ENCODE measurements at regions not wholly inside any gene's neighbourhood (a gene's known extent, or its start where the extent isn't known, plus 50 kb on each side); places are given as distances from the start of the nearest gene placed in this dataset.

DNA sequence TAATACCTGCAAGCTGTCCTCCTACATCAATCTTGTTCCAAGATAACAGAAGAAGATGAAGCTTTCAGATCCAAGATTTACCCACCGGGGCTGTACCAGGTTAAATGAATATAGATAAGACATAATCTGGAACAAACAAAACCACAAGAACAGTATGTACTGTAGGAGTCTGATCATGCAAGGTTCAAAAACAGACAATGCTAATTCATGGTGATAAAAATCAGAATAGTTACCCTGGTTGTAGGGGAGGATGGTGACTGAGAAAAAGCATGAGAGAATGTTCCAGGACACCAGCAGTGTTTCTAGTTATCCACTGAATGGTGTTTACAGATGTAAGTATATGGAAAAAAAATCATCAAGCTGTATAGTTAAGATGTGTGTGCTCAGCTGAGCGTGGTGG lies 211.6 kb upstream of the TBL1X start:
- no peaks in the 10 kb centered on the region for H3K27me3 ChIP-seq
- no peaks in the 10 kb centered on the region for H3K9me3 ChIP-seq (replicated peaks in 1 of 3)
- no peaks in the 10 kb centered on the region for H3K36me3 ChIP-seq (replicated peaks in 1 of 2)
- TF ChIP-seq, protein P1, sequence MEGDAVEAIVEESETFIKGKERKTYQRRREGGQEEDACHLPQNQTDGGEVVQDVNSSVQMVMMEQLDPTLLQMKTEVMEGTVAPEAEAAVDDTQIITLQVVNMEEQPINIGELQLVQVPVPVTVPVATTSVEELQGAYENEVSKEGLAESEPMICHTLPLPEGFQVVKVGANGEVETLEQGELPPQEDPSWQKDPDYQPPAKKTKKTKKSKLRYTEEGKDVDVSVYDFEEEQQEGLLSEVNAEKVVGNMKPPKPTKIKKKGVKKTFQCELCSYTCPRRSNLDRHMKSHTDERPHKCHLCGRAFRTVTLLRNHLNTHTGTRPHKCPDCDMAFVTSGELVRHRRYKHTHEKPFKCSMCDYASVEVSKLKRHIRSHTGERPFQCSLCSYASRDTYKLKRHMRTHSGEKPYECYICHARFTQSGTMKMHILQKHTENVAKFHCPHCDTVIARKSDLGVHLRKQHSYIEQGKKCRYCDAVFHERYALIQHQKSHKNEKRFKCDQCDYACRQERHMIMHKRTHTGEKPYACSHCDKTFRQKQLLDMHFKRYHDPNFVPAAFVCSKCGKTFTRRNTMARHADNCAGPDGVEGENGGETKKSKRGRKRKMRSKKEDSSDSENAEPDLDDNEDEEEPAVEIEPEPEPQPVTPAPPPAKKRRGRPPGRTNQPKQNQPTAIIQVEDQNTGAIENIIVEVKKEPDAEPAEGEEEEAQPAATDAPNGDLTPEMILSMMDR (IDR thresholded peaks at IDR 0.05): no peak
- no peak for TF ChIP-seq POLR2A (IDR thresholded peaks at IDR 0.05)
- H3K27ac ChIP-seq: no peak overlapping the region
- H3K4me1 ChIP-seq (replicated peaks in 1 of 2): no peaks in the 10 kb centered on the region
- 67 to 89% (median 83%) methylated on average over 2 of the region's 2 CpGs for WGBS, 4 donors
- H3K4me3 ChIP-seq: no peak overlapping the region
- intact Hi-C loops (cut with DNase I): no loop called here
- no peak for DNase-seq

DNA sequence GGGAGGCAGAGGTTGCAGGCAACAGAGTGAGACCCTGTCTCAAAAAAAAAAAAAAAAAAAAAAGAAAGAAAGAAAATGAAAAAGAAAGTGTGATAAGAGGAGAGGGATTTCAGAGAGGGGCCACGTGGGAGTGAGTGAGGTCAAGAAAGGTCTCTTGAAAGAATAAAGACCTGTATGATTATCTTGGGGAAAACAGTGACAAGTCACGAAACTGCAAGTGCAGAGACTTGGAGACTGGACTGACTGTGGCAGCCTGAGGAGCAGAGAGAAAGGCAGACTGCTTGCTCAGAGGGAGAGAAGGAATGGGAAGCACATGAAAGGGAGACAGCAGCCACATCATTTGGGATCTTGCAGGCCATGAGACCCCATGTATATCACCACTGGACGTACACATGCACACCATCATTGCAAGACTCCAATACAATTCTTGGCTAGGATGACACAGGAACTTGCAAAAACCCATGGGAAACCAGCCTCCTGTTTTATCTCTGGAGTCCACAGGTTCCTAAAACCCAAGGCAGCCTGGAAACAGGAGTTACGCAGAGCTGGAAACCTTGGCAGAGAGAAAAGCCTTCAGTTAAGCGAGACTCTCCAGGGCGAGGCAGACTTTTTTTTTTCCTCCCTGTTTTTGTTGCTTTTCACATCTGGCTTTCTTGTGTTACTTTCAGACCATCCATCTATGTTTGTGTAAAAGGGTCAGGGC lies 207.0 kb upstream of the TBL1X start:
- 59 to 67% (median 60%) methylated on average over 4 to 6 of the region's 6 CpGs for WGBS, 4 donors
- intact Hi-C loops (cut with DNase I): no loop called here

DNA sequence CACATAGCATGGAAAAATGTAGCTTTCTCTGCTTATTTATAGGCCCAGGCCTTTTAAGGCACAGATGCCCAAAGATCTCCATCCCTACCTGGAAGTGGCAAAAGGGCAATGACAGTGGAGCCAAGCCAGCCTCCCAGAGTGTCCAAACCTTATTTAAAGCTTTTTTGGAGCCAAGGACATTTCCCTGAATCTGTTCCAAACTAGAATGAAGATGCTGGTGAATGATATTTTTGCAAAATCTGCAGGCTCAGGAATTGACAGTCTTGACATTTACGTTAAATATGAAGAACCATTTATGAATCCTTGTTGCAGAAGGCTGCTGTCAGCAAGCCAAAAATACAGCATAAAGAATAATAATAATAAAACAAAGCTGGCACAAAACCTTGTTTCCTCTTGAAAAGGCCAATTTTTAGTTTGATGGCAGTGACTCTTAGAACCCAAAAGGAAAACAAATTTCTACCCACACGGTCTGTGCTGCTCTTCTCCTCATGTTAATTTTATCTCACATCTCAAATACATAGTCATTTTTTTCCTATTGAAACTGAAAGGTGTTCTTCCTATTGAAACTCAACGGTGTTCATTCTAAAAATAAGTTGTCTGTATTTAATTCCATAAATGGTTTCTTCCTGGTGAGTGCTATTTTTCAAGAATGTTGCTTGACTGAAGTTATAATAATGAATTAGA lies 206.3 kb upstream of the TBL1X start:
- TF ChIP-seq, protein P1 (IDR thresholded peaks at IDR 0.05): no peak
- no peak for TF ChIP-seq POLR2A (IDR thresholded peaks at IDR 0.05)
- no peak for DNase-seq
- no peaks in the 10 kb centered on the region for H3K27me3 ChIP-seq
- no peak overlapping the region for H3K27ac ChIP-seq
- H3K9me3 ChIP-seq (replicated peaks in 1 of 3): no peaks in the 10 kb centered on the region
- WGBS, 4 donors: 36 to 58% (median 53%) methylated on average over 3 of the region's 3 CpGs
- H3K36me3 ChIP-seq (replicated peaks in 1 of 2): no peaks in the 10 kb centered on the region
- H3K4me3 ChIP-seq: no peak overlapping the region
- H3K4me1 ChIP-seq (replicated peaks in 1 of 2): peaks cover 0 to 6% of the 10 kb centered on the region in 2 donors
- intact Hi-C loops (cut with DNase I): no loop called here

More for the DNA sequence above, 207.0 kb upstream of the TBL1X start:
- no peak for DNase-seq
- H3K4me3 ChIP-seq: no peak overlapping the region
- no peaks in the 10 kb centered on the region for H3K36me3 ChIP-seq (replicated peaks in 1 of 2)
- TF ChIP-seq, protein P1 (IDR thresholded peaks at IDR 0.05): no peak
- TF ChIP-seq POLR2A (IDR thresholded peaks at IDR 0.05): no peak
- no peaks in the 10 kb centered on the region for H3K27me3 ChIP-seq
- H3K4me1 ChIP-seq (replicated peaks in 1 of 2): peaks cover 0 to 6% of the 10 kb centered on the region in 2 donors
- H3K9me3 ChIP-seq (replicated peaks in 1 of 3): no peaks in the 10 kb centered on the region
- no peak overlapping the region for H3K27ac ChIP-seq

DNA sequence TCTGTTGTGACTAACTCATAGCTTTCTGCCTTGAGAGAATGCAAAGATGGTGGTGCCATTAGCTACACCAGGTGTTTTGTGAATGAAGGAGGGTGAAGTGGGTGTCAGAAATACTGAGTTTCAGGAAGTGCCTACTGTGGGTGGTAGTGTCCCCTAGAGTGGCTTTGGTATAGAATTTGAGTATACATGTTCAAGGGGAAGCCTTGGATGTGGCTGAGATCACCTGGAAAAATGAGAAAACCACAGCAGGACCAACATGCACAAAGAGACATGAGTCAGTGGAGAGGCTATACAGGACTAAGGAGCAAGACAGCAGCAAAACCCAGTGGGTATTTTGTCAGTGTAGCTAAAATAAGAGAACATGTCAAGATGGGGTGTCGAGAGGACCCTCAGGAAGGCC lies 204.3 kb upstream of the TBL1X start:
- 83 to 100% (median 92%) methylated on average over 1 of the region's 1 CpG for WGBS, 4 donors

More for the DNA sequence above, 204.3 kb upstream of the TBL1X start:
- H3K9me3 ChIP-seq (replicated peaks in 1 of 3): no peaks in the 10 kb centered on the region
- H3K36me3 ChIP-seq (replicated peaks in 1 of 2): no peaks in the 10 kb centered on the region
- no peak for TF ChIP-seq POLR2A (IDR thresholded peaks at IDR 0.05)
- TF ChIP-seq, protein P1 (IDR thresholded peaks at IDR 0.05): no peak
- H3K27ac ChIP-seq: no peak overlapping the region
- no peak for DNase-seq
- H3K4me1 ChIP-seq (replicated peaks in 1 of 2): peaks cover 0 to 6% of the 10 kb centered on the region in 2 donors
- no peaks in the 10 kb centered on the region for H3K27me3 ChIP-seq
- no peak overlapping the region for H3K4me3 ChIP-seq
- intact Hi-C loops (cut with DNase I): no loop called here

Measured in adrenal gland (tissue), 9 donors.